ENCODE measurements at regions not wholly inside any gene's neighbourhood (a gene's known extent, or its start where the extent isn't known, plus 50 kb on each side); places are given as distances from the start of the nearest gene placed in this dataset.

DNA sequence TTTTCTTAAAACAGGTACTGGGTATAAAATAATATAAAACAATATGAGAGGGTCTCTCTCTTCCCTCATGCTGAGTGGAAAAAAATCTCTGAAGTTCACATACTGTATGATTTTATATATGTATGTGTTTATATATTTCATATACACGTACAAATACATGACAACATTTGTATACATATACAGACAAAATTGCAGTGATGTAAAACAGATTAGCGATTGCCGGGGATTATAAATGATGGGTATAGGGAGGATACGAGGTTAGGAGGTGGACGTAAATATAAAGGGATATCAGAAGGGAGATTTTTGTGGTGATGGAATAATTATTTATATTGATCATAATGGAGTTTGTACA, 194.8 kb upstream of the PRSS16 start:
- DNase-seq (ENCODE audit: low spot score) = no peak

GRCh38 chr6:27053738-27054137, 193.8 kb upstream of the PRSS16 start:
- DNase-seq (ENCODE audit: low spot score) = no peak

DNA sequence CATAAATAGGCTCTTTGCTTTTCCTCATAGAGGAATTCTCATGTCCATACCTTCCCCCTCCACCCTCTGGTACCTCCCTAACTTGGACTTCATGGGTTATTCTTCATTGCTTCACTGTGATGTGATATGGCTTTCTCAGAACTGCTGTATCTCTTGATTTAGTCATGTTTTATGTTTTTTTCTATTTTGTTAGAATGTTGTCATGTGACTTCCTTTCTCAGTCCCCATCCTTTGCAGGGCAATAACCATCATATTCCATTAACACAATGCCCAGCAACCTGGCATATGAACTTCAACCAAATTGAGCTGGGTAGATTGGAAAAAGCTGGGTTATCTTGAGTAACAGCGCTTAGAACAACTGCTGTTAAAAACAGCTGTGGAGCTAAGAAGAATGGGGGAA, 190.9 kb upstream of the PRSS16 start:
- DNase-seq (ENCODE audit: low spot score) = no peak

DNA sequence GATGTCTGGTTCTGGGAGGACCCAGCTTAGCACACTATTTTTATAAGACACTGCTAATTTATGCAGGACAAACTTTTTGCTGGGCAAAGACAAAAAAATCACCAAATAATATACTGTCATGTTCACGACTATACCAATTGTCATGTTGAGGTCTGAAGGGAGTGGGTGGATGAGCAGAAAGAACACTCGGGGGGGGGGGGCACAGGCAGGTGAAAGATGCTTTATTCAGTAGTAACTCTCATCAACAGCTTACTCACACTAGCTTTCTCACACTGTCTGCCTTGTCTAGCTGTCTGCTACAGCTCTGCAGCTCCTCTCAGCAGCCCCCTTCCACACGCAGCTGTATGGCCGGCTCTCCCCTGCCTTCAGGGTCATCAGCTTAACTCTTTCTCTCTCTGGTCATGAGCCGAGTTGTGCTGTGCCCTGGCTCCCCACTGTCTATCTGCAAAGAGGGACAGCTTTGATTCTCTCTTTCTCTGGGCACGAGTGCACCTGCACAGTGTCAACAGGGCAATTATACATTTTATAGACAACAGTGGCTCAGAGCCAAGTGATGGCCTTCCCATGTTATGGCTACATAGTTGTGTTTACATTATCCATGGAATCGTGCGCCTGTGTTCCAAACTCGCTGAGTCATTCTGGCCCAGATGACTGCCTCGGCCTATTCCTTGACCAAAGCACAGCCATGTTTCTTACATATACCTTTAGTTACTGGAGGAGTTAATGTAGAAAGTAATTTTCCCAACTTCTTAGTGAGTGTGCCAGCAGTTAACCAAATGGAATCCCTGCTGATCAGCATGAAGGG, 187.7 kb upstream of the PRSS16 start:
- DNase-seq (ENCODE audit: low spot score) = no peak

DNA sequence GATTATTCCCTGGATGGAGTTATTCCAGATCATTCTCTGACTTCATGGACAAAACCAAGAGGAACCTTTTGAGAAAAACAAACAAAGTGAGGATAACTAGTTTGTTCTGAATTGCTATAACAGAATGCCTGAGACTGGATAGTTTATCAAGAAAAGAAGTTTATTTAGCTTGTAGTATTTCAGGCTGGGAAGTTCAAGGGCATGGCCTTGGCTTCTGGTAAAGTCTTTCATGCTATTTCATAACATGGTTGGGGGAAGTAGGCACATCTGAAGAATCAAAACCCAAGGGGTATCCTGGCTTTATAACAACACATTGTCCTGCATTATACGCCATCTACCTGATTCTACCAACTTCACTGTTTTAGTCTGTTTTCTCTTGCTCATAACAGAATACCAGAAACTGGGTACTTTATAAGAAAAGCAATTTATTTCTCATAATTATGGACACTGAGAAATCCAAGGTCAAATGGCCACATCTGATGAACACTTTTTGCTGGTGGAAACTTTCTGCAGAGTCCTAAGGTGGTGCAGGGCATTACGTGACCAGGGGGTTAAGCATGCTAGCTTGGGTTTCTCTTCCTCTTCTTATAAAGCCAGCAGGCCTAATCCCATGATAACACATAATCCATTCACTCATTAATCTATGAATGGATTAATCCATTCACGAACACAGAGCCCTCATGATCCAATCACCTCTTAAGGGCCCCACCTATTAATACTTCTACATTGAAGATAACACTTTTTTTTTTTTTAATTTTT, 186.1 kb upstream of the PRSS16 start:
- DNase-seq (ENCODE audit: low spot score) = no peak

DNA sequence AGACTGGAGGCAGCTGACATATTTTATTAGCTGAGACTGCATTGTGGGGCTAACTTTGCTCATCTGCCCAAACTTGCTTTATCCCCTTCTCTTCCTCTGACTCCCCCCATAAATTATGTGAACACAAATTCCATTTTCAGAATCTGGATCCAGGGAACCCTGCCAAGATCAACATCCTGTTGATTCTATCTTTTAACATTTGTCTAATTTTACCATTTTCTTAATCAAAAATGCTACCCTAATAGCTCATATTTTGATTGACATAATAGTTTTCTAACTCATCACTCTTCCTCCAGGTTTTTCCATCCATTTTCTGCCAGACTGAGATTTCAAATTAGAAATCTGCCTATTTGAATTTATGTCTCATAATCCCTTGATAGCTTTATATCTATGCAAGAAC, 184.7 kb upstream of the PRSS16 start:
- DNase-seq (ENCODE audit: low spot score) = no peak

- no peak for DNase-seq (ENCODE audit: low spot score)
These were observed 182.3 kb upstream of the PRSS16 start for GRCh38 chr6:27065183-27065582.

DNA sequence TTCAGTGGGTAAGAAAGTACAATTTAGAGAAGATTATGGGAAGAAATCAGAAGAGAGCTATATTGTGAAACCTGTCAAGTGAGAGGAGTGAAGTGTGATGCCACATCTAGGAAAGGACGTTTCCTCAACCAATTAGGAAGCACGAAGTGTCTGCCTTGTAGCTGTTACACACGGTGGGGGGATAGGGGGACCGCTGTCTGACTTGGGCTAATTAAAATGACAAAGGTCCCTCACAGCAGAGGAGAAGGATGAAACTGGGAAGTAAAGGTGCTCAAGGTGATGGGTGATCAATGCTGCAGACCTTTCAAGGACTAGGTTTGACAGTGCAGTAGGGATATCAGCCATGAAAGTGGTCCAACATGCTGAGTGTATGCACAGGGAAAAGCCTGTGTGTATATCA, 181.1 kb upstream of the PRSS16 start:
- no peak for DNase-seq (ENCODE audit: low spot score)

DNA sequence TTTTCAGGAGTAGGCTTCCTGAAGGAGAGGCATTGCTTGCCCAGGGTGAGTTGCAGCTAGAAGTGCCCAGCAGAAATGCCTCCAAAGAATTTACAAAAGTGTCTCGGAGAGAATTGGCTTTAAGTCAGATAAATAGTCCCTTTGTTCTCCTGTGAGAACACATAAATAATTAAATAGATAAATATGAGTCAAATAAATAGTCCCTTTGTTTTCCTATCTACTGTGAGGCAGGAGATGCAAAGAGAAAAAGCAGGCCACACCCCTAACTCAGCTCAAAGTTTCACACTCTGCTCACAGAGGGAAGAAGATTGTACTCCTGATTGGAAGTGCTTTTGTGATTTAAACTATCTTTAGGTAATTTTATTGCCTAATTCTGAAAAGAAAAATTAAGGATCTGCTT, 180.7 kb upstream of the PRSS16 start:
- no peak for DNase-seq (ENCODE audit: low spot score)

DNA sequence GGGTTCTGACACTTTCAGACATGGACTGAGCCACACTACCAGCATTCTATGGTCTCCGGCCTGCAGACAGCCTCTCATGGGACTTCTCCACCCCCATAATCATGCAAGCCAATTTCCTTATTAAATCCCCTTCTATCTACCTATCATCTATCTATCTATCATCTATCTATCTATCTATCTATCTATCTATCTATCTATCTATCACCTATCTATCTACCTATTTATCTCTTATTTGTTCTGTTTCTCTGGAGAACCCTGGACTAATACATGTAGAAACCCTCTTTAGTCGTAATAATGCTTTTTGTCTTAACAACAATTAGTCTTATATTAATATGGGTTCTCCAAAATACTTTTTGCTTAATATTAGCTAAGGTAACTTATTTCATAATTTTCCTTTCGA, 174.1 kb upstream of the PRSS16 start:
- DNase-seq (ENCODE audit: low spot score) = no peak

DNA sequence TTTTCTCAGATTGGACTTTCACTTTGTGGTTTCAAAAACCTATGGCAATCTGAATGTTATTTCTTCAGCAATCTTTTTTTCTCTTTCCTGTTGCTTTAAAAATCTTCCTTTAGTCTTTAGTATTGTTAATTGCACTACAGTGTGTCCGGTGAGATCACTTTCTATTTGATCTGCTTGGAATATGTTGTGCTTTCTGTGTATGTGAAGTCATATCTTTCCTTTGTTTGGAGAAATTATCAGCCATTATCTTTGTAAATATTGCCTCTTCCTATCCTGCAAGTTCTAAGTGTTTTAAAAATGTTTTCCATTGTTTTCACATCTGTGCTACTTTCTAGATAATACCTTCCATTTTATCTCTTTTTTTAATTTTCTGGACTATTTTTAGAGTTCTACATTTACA, 171.4 kb upstream of the PRSS16 start:
- DNase-seq (ENCODE audit: low spot score) = no peak

GRCh38 chr6:27078734-27079357, 168.7 kb upstream of the PRSS16 start:
- DNase-seq (ENCODE audit: low spot score) = peak; percentile 26

DNA sequence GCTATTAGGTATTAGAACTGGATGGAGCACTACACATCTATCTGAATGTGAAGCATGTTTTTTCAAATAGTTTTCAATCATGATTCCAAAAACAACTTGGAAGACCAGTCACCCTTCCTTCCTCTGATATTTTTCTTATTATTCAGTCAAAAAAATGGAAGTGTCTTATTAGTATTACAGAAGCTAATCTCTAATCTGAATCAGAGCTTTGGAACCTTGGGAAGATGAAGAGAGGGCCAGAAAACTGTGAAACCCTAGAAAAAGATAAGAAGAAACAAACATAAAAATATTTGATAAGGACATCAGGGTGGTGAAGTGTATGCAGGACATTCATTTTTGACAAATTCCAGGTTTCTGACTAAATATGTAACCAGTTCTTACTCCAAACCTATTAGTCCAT, 166.3 kb upstream of the PRSS16 start:
- DNase-seq (ENCODE audit: low spot score) = no peak

GRCh38 chr6:27081931-27082330, 165.6 kb upstream of the PRSS16 start:
- no peak for DNase-seq (ENCODE audit: low spot score)

- DNase-seq (ENCODE audit: low spot score) = no peak
These were observed 159.4 kb upstream of the PRSS16 start for GRCh38 chr6:27088068-27088467.

DNA sequence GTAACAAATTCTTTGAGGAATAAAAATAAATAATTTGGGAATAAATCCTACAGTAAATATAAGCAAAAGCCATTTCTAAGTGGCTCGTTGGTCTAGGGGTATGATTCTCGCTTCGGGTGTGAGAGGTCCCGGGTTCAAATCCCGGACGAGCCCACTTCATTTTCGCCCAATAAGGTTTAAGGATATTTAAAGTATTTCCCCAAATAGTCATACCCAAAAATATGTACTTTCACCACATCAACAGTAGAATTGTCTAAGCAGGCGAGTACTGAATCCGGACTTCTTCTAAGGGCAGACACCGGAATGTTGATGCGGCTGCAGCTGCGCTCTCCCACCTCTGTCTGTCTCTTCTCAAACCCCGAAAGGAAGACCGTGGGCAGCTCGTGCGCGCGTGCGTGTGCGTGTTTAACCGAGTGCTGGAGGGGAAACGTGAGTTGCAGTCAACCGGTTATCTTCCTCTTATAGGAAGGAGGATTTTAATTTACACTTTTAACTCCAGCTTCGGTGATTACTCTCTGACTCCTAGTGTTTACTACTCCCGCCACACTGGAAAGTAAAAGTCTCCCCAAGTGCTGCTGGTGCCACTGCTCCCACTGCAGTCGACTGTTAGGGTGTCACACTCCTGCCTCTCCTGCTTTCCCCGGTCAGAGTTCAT, 155.7 kb upstream of the PRSS16 start:
- no peak for DNase-seq (ENCODE audit: low spot score)

- DNase-seq (ENCODE audit: low spot score) = no peak
These were observed 155.2 kb upstream of the PRSS16 start for GRCh38 chr6:27092316-27092692.

DNA sequence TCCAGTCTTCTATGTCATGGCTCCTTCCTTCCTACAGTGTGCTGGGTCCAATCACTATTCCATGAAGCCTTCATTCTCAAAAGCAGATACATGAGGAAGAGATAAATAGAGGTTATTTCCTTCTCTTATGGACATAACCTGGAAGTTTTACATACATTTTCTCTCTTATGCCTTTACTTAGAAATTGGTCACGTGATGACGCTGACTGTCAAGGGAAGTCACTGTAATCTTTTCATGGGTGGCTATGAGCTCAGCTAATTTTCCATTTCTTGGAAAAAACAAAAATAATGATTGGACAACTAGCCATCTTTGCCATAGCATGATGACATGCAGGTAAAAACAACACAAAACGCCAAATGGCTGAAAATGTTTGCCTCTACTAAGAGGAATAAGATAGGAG, 151.6 kb upstream of the PRSS16 start:
- DNase-seq (ENCODE audit: low spot score) = no peak

DNA sequence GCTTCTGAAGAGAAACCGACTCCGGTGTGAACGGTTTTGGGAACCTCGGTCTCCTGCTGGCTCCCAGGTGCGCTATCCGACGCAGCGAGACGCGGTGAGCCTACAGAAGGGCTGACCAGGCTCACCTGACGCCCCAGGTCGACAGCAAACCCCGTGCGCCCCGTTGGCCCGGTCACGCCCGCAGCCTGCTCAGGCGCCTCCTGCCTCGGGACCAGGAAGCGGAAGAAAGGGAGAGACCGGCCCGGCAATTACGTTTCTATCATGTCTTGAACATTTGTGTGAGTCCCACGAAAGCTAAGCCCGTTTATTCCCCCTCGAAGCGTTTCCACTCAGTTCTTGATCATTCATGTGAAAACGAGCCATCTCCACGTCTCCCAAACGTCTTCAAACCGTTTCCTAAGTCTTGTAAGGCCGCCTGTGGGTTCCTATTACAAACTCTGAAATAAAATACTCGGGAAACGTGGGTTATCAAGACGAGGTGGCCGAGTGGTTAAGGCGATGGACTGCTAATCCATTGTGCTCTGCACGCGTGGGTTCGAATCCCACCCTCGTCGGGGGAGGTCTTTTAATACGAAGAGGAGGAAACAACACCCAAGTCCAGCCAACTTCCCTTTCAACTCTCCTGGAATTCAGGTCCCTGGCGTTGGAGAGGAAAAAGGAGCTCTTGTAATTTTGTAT, 150.5 kb upstream of the PRSS16 start:
- no peak for DNase-seq (ENCODE audit: low spot score)

DNA sequence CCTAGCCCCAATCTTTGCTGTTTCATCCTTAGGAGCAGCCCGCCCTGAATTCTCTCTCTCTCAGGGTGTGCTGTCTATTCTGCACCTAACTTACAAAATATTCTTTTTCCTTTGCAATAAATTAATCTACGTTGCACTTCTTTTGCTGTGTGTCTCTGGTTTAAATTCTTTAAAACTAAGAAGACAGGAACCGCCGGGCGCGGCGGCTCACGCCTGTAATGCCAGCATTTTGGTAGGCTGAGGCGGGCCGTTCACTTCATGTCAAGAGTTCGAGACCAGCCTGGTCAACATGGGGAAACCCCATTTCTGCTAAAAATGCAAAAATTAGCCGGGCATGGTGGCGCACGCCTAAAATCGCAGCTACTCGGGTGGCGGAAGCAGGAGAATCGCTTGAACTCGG, 148.5 kb upstream of the PRSS16 start:
- no peak for DNase-seq (ENCODE audit: low spot score)

- no peak for DNase-seq (ENCODE audit: low spot score)
These were observed 146.6 kb upstream of the PRSS16 start for GRCh38 chr6:27100921-27101320.

- no peak for DNase-seq (ENCODE audit: low spot score)
These were observed 145.7 kb upstream of the PRSS16 start for GRCh38 chr6:27101824-27102223.
